ENCODE measurements at regions not wholly inside any gene's neighbourhood (a gene's known extent, or its start where the extent isn't known, plus 50 kb on each side); places are given as distances from the start of the nearest gene placed in this dataset.

DNA sequence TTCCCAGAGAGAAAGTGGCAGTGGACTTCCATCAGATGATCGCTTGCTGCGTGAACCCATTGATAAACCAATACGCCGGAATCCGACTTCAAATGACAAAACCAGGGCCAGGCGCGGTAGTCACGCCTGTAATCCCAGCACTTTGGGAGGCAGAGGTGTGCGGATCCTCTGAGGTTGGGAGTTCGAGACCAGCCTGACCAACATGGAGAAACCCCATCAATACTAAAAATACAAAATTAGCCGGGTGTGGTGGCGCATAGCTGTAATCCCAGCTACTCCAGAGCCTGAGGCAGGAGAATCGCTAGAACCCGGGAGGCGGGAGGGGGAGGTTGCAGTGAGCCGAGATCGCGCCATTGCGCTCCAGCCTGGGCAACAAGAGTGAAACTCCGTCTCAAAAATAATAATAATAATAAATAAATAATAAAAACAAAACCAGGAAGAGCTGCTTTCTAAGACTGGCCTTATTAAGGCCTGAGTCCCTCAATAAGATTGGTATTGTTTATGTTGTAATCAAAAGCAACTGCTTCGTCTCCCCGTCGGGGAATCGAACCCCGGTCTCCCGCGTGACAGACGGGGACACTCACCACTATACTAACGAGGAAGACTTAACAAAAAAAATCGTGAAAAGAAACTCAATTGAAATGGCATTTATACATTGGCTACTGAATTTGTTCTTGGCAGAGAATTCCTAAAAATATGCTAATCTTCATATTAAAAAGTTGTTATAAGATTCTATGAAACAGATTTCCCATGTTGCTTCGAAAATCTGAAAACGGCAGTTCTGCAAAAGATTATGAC is 110.2 kb upstream of the ZNF184 start (continued):
- peak; percentile 44; the same call in 1 of the 2 replicates for TF ChIP-seq KDM2A (CRISPR knock-in tag; IDR thresholded peaks at IDR 0.05; ENCODE audit: borderline replicate concordance, low read depth)
- 0 out of 2 replicates have a peak, but pooled peaks have one; percentile 36 for TF ChIP-seq ZNF777 (CRISPR knock-in tag; IDR thresholded peaks at IDR 0.05)
- 0 out of 2 replicates have a peak, but pooled peaks have one; percentile 17 for TF ChIP-seq ZNF800 (CRISPR knock-in tag; IDR thresholded peaks at IDR 0.05)
- TF ChIP-seq, protein P1, sequence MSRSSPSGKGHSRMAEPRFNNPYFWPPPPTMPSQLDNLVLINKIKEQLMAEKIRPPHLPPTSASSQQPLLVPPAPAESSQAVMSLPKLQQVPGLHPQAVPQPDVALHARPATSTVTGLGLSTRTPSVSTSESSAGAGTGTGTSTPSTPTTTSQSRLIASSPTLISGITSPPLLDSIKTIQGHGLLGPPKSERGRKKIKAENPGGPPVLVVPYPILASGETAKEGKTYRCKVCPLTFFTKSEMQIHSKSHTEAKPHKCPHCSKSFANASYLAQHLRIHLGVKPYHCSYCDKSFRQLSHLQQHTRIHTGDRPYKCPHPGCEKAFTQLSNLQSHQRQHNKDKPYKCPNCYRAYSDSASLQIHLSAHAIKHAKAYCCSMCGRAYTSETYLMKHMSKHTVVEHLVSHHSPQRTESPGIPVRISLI (CRISPR knock-in tag; IDR thresholded peaks at IDR 0.05; ENCODE audit: borderline replicate concordance) = peak; percentile 99
- TF ChIP-seq ZEB1 (IDR thresholded peaks at IDR 0.05; ENCODE audit: insufficient replicate concordance, low read depth) = peak; percentile 45
- TF ChIP-seq ARNT2 (CRISPR knock-in tag; IDR thresholded peaks at IDR 0.05; ENCODE audit: low read depth) = no peak
- TF ChIP-seq RARA (CRISPR knock-in tag; IDR thresholded peaks at IDR 0.05) = no peak
- no peak for TF ChIP-seq ZNF160 (CRISPR knock-in tag; IDR thresholded peaks at IDR 0.05)
- TF ChIP-seq ZFP90 (CRISPR knock-in tag; IDR thresholded peaks at IDR 0.05; ENCODE audit: borderline replicate concordance) = no peak
- no peak for TF ChIP-seq HNRNPH1 (optimal IDR thresholded peaks at IDR 0.05; ENCODE audit: low read depth, low read length)
- TF ChIP-seq KLF11 (CRISPR knock-in tag; IDR thresholded peaks at IDR 0.05) = 0 out of 2 replicates have a peak, but pooled peaks have one; percentile 27
- no peak for TF ChIP-seq YEATS4 (CRISPR knock-in tag; IDR thresholded peaks at IDR 0.05; ENCODE audit: borderline replicate concordance)
- no peak for TF ChIP-seq PHF8 (CRISPR knock-in tag; IDR thresholded peaks at IDR 0.05)
- 0 out of 2 replicates have a peak, but pooled peaks have one; percentile 49 for TF ChIP-seq ZNF792 (CRISPR knock-in tag; IDR thresholded peaks at IDR 0.05)
- TF ChIP-seq ZNF761 (CRISPR knock-in tag; conservative IDR thresholded peaks at IDR 0.05) = no peak
- peak; percentile 47; the same call in 1 of the 2 replicates for TF ChIP-seq NFIC (IDR thresholded peaks at IDR 0.05; ENCODE audit: low read length)
- TF ChIP-seq GATAD1 (CRISPR knock-in tag; IDR thresholded peaks at IDR 0.05) = 0 out of 2 replicates have a peak, but pooled peaks have one; percentile 26
- TF ChIP-seq ISL2 (CRISPR knock-in tag; IDR thresholded peaks at IDR 0.05) = peak; percentile 35; the same call in 1 of the 2 replicates

Measured in HepG2 (cell line).